Spleen (tissue), 7 donors: ENCODE measurements at regions not wholly inside any gene's neighbourhood (a gene's known extent, or its start where the extent isn't known, plus 50 kb on each side); places are given as distances from the start of the nearest gene placed in this dataset.

Experiments
- CTCF ChIP-seq, 11 experiments: fragments of 200-600 bp in 7 of 11; fragments of 450-650 bp in 4 of 11; sonication (generic) in 4 of 11; IDR thresholded peaks in 8 of 11; conservative IDR thresholded peaks in 3 of 11; 1 replicate in 7 of 11; 2 replicates in 4 of 11; pipeline versions ENCODE4 v1.4.0 to v1.8.0; 2016 to 2021; ENCODE audit warnings: antibody characterized with exemption in 11 of 11, inconsistent platforms in 4 of 11, mild to moderate bottlenecking in 1 of 11
- POLR2A ChIP-seq, 3 donors: fragments of 450-650 bp; IDR thresholded peaks; one replicate each; pipeline ENCODE4 v1.5.1; 2017; ENCODE audit warnings: antibody characterized with exemption in 3 of 3, mild to moderate bottlenecking in 1 of 3
- POLR2AphosphoS5 ChIP-seq, 3 donors: sonication (generic); formaldehyde crosslinking; IDR thresholded peaks; one replicate each; pipeline ENCODE4 v1.5.1; 2017; ENCODE audit warnings: antibody characterized with exemption in 3 of 3
- donor health status: DM: no; HTN: no; CAD: no; lungs with moderate emphysema.
- donor health status: DM: no; HTN: no; CAD: no.
- donor health status: DM: no; HTN: no; CAD: no.

- TF ChIP-seq CTCF (IDR thresholded peaks at IDR 0.05 in 8 of 11, conservative IDR thresholded peaks at IDR 0.05 in 3 of 11) = no peak
- no peak for TF ChIP-seq POLR2A (IDR thresholded peaks at IDR 0.05)
- no peak for TF ChIP-seq POLR2AphosphoS5 (IDR thresholded peaks at IDR 0.05)
These were observed 288.5 kb downstream of the CDH26 start for GRCh38 chr20:60246751-60247150.
